BE2C (cell line): ENCODE measurements at regions not wholly inside any gene's neighbourhood (a gene's known extent, or its start where the extent isn't known, plus 50 kb on each side); places are given as distances from the start of the nearest gene placed in this dataset.

Experiments used
- DNase-seq: peaks from one replicate; pipeline ENCODE4 v3.0.0-alpha.2; 2020
- H3K27me3 ChIP-seq: fragments of 250-450 bp; sonication (Bioruptor Pico); 2 replicates; pipeline ENCODE4 v1.5.1; 2020; ENCODE audit warnings: mild to moderate bottlenecking
- H3K36me3 ChIP-seq: fragments of 250-450 bp; sonication (Bioruptor Pico); 2 replicates; pipeline ENCODE4 v1.5.1; 2020; ENCODE audit warnings: mild to moderate bottlenecking
- H3K4me1 ChIP-seq: fragments of 250-450 bp; sonication (Bioruptor Pico); 2 replicates; pipeline ENCODE4 v1.5.1; 2020
- H3K4me3 ChIP-seq: 2 replicates; pipeline ENCODE4 v1.5.1; 2011; ENCODE audit warnings: low read depth, low read length
- H3K9me3 ChIP-seq: fragments of 250-450 bp; sonication (Bioruptor Pico); 2 replicates; pipeline ENCODE4 v1.5.1; 2020
- CTCF ChIP-seq: IDR thresholded peaks from 2 replicates; pipeline ENCODE4 v1.5.1; 2012; ENCODE audit warnings: mild to moderate bottlenecking, low read depth, low read length

GRCh38 chr2:49369650-49370049, 215.3 kb upstream of the FSHR start:
- H3K4me1 ChIP-seq = no peaks in the 10 kb centered on the region
- H3K9me3 ChIP-seq = no peaks in the 10 kb centered on the region
- no peaks in the 10 kb centered on the region for H3K36me3 ChIP-seq
- no peak for DNase-seq
- no peak overlapping the region for H3K4me3 ChIP-seq
- TF ChIP-seq CTCF = no peak
- no peaks in the 10 kb centered on the region for H3K27me3 ChIP-seq

- TF ChIP-seq CTCF = no peak
- no peaks in the 10 kb centered on the region for H3K9me3 ChIP-seq
- no peaks in the 10 kb centered on the region for H3K36me3 ChIP-seq
- H3K27me3 ChIP-seq = no peaks in the 10 kb centered on the region
- no peak for DNase-seq
- no peak overlapping the region for H3K4me3 ChIP-seq
- no peaks in the 10 kb centered on the region for H3K4me1 ChIP-seq
These were observed 214.8 kb upstream of the FSHR start for GRCh38 chr2:49369101-49369500.

- no peaks in the 10 kb centered on the region for H3K9me3 ChIP-seq
- no peak overlapping the region for H3K4me3 ChIP-seq
- no peaks in the 10 kb centered on the region for H3K27me3 ChIP-seq
- TF ChIP-seq CTCF = no peak
- H3K4me1 ChIP-seq = no peaks in the 10 kb centered on the region
- H3K36me3 ChIP-seq = no peaks in the 10 kb centered on the region
- DNase-seq = no peak
These were observed 212.7 kb upstream of the FSHR start for GRCh38 chr2:49367003-49367402.

GRCh38 chr2:49360407-49360767, 206.1 kb upstream of the FSHR start:
- Histone ChIP-seq H3K27me3 (no peaks in the 10 kb centered on the region), H3K4me1 (no peaks in the 10 kb centered on the region), H3K36me3 (no peaks in the 10 kb centered on the region), H3K9me3 (no peaks in the 10 kb centered on the region), H3K4me3 (no peak overlapping the region)
- TF ChIP-seq CTCF = no peak
- DNase-seq = no peak

- no peaks in the 10 kb centered on the region for H3K9me3 ChIP-seq
- H3K36me3 ChIP-seq = no peaks in the 10 kb centered on the region
- DNase-seq = no peak
- no peak overlapping the region for H3K4me3 ChIP-seq
- TF ChIP-seq CTCF = no peak
- H3K4me1 ChIP-seq = no peaks in the 10 kb centered on the region
- no peaks in the 10 kb centered on the region for H3K27me3 ChIP-seq
These were observed 205.5 kb upstream of the FSHR start for GRCh38 chr2:49359721-49360406.

- no peaks in the 10 kb centered on the region for H3K9me3 ChIP-seq
- no peaks in the 10 kb centered on the region for H3K27me3 ChIP-seq
- H3K36me3 ChIP-seq = no peaks in the 10 kb centered on the region
- no peak for DNase-seq
- no peaks in the 10 kb centered on the region for H3K4me1 ChIP-seq
- no peak overlapping the region for H3K4me3 ChIP-seq
- TF ChIP-seq CTCF = no peak
These were observed 201.3 kb upstream of the FSHR start for GRCh38 chr2:49355611-49356010.
